GM11168 (cell line): ENCODE measurements at regions not wholly inside any gene's neighbourhood (a gene's known extent, or its start where the extent isn't known, plus 50 kb on each side); places are given as distances from the start of the nearest gene placed in this dataset.

Experiments
- in situ Hi-C: fragments of 300-500 bp; cut with MboI; formaldehyde crosslinking; loops from one replicate; pipeline ENCODE4 v1.12.0; 2022; ENCODE audit warnings: low sequenced_read_pairs; ENCODE audit not compliant: unreplicated experiment

DNA sequence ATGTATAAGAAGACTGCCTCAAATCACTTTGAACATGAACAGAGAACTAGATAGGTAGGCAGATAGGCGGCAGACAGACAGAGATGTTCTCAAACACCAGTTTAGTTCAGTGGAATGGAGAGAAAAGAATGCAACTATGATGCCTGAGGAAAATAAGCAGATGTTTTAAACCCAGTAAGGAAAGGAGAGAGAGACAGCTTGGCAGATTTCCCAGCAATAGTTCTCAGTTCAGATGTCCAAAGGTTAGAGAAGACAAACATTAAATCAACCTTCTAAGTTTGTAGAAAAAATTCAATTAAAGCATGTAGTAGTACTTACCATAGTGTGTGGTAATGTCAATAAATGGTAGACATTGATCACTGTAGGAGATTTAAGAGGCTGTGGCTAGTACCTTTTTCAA, 209.6 kb upstream of the PFN2 start:
- in situ Hi-C loops = no loop called here

DNA sequence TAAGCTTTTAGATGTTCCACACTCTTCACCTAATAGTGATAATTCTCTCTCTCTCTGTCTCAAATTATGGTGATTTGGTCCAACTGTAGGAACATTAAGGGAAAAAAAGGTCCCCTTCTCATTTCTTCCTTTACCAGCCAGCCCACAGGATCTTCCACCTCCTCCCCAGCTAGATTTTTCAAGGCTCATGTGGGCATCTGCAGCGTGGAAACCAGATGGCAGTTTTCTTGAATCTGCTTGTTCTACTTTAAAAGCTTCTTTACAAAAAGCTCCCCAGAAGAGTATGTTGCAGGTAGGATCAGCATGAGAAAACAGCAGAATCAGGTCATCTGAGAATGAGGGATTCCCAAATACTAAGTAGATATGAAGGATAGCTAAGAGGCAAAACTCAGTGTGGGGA, 208.6 kb upstream of the PFN2 start:
- in situ Hi-C loops = no loop called here

DNA sequence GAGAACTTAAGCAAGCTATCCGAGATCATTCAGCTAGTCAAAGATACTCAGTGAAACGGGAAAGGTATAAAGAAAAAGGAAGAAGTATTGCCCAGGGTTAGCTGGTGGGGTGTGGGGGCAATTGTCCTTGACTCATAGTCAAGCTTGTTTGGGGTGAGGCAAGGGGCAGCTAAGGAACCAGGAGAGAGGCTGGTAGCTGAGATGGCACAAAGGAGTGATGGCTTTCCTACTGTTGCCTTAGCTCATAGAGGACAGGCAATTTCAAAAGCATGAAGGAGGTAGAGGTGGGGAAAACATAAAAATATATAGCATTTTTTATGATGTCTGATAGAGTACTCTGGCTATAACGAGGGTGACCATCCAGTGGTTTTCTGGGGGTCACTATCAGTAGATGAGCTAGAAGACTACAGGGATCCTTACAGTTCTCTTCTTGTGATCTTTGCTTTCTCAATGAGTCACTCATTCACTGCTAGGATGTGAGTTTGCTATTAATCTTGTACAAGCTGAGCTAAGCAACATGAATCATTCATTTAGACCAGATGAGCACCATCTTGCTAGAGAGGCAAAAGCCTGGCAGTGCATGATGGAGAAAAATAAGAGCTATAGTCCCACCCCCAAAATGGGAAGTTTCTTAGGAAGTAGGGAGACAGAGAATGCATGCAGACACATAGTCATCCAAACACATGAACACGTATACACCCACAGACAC, 207.1 kb upstream of the PFN2 start:
- in situ Hi-C loops = no loop called here

DNA sequence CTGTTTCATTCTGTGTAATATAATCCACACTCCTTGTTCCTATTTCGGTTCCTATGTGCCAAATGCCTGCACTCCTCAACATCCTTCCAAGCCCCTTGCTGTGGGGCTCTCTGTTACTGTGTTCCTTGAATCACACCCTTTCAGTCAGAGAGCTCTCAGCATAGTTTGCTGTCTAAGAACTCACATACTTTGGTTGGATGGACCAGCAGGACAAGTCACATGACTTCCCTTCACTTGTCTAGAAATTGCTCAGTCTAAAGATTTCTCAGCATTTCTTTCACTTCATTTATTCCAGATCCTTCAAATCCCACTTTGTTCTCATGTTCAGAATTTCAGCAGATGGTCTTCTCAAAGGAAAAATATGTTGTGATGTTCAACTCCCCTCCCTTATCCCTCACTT, 203.5 kb upstream of the PFN2 start:
- in situ Hi-C loops = no loop called here

DNA sequence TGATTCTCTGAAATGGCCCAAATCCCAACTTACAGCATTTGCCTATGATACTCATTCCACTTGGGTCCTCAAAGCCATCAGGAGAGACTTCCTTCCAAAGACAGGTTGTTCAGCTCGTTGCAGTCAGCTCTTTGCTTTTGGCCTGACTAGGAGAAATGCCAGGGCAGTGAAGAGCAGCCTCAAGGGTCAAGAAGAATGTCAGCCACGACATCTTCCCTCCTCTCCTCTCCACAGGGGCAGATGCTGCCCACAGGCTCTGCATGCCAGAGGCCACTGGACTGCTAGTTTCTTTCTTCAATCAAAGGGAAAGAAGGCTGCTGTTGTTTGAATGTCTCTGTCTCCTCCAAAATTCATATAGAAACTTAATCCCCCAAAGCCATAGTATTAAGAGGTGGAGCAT, 201.7 kb upstream of the PFN2 start:
- in situ Hi-C loops = no loop called here

DNA sequence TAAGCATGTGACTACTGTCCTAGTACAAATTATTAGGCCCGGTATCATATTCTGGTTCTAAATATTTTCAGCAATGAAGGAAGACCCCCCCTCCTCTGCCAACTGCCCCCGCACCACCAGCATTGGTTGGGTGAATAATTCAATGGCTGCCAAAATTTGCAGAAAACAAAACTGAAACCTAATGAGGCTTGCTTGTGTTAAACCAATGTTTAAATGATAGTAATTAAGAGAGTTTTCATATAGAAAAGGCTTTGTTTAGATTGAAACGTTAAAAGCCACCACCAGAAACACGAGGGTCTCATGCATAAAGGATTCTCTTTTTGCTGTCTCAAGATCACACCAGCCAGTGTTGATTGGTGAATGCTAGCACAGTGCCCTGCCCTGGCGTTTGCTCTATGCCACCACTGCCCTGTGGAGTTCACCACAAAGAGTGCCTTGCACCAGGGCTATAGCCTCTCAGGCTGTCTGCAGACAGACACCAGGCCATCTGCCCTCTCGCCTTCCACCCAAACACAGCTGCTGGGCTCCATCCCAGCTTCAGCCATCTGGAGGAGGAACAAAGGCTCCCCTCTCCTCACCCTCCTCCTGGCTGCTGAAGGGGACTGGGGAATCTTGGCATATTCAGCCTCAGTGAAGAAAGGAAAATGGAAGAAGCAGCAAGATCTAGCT, 200.3 kb upstream of the PFN2 start:
- in situ Hi-C loops = no loop called here

DNA sequence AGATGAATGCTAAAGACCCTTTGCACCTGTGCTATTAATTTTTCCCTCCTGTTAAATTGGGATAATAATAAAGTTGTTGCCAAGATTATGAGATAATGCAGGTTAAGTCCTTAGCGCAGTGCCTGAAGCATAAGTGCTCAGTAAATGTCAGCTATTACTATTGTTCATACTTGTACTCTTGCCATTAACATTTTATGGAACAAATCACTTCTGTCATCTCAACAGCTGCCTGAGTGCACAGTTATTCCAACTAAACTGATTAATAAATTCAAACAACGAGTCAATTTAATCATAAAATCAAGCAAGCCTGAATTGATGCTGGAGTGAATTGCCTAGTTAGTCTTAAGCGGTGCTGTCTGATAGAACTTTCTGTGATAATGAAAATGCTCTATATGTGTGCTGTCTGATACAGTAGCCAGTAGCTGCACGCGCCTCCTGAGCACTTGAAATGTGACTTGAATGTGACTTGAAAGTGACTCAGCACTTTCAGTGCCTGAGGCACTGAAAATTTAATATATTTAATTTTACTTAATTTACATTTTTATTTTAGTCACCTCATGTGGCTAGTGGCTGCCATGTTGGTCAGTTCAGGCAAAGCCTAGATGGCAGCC, 198.7 kb upstream of the PFN2 start:
- in situ Hi-C loops = no loop called here

DNA sequence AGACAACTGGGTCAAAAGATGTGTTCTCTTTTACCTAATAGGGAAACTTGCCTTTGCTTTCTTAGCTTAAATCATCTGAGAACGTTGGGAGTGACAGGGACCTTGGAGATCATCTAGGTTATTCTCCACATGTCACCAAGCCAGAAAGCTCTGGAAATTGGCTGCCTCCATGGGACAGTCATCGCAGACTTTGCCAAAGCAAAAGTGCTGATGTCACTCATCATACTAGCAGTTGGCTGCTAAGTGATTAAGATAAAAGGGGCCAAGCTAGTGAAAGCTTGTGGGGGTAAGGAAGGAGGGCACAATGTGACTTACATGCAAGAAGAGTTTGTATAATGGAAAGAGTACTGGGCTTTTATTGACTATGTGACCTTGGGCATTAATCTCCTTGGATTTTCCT, 198.0 kb upstream of the PFN2 start:
- in situ Hi-C loops = no loop called here

DNA sequence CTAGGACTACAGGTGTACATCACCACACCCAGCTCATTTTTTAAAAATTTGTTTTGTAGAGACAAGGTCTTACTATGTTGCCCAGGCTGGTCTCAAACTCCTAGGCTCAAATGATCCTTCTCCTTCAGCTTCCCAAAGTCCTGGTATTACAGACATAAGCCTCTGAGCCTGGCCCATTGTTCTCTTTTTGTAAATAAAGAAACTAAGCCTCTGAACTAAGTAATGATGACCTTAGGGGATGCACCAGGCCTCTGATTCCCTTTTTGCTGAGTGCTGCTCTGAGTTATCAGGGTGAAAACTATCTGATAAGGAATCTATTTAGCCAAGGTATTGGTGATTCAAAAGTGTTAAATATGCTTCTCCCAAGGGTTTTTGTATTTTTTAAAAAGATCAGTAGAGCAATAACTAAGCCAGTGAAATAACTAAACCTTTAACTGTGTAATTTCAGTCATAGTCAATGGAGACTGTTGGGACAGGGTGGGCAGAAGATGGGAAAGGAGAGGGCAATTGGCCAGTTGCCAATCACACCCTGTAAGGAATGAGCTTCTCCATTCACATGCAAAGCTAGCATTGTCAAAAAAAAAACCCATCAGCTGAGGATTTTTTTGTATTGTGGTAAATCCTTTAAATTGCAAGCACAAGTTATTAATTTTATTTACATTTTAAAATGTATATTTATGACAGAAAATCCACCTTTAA, 194.8 kb upstream of the PFN2 start:
- in situ Hi-C loops = no loop called here

DNA sequence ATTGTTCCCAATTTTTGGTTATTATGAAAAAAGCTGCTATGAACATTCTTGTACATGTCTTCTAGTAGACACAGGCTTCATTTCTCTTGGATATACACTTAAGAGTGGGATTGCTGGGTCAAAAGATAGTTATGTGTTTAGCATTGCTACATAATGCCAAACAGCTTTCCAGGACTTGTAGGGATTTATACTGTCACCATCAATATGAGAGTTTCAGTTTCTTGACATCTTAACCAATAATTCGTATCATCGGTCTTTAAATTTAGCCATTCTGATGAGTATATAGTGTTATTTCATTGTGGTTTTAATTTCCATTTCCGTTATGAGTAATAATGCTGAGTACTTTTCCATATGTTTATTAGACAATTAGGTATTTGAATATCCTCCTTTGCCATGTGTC, 190.3 kb upstream of the PFN2 start:
- in situ Hi-C loops = no loop called here

DNA sequence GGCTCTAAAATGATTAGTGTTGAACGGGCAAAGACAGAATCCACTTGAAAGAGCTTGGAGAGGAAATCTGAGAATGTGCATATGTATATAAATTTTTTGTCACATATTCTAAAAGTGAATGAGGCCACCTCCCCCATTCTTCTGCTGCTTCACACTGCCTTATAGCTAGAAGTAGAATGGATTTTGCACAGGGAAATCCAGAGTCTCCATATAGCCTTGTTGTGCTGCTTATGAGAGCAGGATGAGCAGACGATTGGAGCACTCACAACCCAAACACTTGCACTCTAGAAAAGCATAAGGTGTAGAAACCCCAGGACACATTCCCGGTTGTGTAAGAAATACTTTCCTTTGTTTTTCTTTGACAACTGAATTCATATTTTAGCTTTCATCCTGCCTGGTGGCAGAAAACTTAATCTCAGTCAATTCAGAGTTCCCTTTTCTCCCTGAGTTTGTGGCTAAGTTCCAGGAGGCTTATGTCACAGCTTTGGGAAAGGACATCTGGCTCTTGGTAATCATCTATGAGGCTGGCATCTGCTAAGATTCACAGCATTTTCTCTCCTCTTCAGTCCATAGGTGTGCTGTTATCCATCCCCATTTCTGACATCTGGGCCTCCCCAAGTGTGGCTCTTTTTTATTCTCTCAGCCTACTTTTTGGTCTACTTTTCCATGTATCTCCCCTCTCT, 188.4 kb upstream of the PFN2 start:
- in situ Hi-C loops = no loop called here

DNA sequence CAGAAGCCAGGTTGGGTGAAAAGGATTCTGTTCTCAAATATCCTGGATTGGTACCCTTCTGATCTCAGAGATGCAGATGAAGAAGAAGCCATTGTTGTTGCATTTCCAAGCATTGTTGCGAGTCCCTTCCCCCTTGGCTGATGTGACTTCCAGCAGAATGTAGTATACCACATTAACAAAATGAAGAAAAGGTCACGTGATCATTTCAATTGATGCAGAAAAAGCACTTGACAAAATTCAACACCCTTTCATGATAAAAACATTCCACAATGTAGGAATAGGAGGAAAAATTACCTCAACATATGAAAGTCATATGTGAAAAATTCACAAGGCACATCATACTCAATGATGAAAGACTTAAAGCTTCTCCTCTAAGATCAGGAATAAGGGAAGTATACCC, 181.9 kb upstream of the PFN2 start:
- in situ Hi-C loops = no loop called here

DNA sequence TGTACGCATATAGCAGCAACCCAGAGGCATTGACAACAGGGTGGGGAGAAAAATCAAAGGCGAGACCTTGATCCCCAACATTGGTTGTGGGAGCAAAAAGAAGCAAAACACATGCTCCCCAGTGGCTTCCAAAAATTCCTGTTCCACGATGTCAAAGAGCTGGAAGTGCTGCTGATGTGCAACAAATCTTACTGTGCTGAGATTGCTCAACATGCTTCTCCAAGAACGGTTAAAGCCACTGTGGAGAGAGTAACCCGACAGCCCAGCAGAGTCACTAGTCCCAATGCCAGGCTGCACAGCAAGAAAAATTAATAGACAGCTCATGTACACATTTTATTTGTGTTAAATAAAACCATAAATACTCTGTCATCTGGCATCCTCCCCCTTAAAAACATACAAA, 179.9 kb upstream of the PFN2 start:
- in situ Hi-C loops = no loop called here

DNA sequence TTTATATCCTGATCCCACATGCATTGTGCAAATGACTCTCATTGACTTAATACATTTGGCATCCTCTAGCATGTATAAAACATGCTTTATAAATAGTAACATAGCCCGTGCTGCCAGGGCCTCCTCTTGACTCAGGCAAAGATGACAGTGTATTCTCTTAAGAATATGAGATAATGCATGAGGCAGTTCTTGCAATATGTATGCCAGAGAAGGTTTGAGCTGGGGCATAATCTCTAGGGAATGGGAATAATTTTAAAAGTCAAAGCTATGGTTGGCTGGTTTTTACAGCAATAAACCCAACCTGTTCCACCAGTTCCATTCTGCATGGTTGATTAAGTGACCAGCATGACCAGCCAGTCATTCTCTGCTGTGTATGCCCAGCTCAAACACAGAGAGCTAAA, 179.0 kb upstream of the PFN2 start:
- in situ Hi-C loops = no loop called here

DNA sequence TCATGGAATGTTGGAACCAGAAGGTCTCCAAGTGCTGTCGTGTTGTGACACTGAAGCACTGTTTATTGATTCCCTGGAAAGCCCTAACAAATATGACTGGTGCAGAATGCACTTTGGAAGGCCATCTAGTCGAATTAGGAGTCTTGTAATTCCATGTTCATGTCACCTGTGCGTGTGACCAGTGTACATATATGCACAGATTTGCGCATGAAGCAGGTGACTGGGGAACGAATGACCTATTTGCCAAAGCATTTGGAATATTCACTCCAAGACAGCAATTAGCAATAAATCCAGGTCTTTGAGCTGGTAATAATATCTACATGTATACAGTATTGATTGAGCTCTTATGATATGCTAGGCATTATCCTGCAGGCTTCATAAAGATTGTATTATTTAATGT, 177.5 kb upstream of the PFN2 start:
- in situ Hi-C loops = no loop called here

DNA sequence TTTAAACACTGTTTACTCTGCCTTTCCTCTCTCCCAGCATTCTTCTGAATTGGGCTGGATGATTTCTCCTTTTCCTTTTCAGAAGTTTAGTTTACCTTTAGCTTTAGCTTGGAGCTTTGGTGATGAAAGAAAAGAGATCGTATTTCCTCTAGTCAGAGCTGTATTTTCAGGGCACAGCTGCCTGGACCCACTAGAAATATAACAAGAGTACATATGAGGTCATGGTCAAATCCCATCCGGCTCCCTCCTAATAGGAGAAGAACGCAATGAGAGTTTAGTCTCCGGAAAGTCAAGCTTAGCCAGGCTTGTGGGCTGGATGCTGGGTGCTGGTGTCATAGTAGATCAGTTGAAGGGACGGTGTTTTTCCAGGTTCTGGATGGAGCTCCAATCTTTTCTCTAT, 177.1 kb upstream of the PFN2 start:
- in situ Hi-C loops = no loop called here

DNA sequence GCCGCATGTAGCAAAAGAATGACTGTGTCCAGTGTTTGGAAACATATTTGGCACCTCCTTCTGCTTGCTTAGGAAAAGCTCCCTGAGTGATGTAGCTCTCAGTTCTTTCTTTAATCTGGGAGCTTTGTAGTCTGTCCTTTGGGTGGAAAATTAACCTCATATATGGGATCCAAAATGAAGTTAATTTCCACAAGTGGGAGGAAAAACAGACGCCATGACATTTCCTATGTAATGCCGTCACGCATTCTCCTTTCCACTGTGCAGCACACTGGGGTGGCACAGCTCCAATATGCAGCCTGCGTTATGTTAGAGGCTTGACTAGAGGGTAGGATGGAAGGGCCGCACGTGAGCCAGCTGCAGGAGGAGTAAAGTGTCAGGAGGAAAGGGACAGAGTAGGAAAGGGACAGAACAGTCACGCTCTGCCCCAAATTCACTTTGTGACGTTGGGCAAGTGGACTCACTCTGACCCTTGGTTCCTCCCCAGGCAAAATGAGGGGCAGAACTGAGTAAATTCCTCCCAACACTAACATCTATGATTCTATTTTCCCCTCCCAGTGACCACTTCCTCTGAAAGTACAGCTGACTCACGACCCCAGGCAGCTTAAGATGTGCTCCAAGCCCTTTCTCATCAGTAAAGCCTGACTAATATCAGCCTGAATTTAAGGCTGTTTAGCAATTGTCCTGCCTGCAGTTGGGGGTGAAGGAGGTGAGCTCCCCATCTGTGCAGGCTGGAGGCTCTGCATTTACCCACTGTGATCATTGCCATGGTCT, 176.5 kb upstream of the PFN2 start:
- in situ Hi-C loops = no loop called here

DNA sequence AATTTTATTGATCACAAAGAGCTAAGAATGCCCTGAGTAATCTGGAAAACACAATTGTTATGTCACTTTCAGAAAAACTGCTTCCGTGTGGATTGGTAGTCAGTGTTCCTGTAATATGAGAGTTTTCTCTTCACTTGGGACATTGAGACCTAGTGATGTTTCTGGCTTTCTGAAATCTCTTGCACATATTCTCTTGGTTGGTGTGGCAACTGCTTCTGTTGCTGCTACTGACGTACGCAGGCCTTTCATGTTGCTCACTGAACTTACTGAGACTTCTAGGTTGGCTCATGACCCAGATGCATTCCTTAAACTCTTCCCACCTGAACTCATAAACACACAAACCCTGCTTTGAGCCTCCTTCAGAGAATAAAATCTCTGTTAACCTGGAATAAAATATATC, 175.0 kb upstream of the PFN2 start:
- in situ Hi-C loops = no loop called here

DNA sequence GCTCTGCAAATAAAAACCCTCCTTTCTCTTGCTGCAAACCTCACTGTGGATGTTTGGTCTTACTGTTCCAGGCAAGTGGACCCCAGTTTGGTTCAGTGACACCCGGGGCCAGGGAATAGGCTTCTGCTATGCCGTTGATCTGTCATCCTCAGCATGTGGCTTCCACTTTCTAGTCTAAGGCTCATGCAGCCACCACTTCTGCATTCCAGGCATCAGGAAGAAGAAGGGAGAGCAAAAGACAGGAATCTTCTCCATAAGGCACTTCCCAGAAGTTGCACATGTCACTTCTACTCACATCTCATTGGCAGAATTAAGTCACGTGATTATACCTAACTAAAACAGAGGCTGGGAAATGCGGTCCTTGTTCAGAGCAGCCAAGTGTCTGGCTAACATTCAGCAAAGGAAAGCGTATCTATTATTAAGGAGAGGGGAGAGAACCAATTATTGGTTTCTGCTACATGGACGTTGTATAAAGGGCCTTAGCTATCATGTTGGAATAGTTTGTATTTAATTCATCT, 173.6 kb upstream of the PFN2 start:
- in situ Hi-C loops = no loop called here

DNA sequence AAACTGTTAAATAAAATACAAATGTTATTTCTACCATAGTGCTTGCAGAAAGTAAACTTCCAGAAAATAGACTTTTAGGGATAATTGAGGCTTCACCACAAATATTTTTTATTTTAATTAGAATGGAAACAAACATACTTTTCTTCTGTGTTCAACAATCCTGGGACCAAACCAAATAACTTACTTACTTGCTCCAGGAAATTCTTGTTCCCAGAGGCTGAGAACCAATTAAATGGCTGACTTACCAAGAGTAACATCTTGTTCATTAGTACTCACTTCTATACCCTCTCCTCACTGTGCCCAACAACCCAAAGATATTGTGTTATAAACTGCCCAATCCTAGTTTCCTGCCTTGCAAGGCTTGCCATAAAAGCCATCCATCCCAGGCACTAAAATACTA, 172.2 kb upstream of the PFN2 start:
- in situ Hi-C loops = no loop called here
